HG02970 (cell line): ENCODE measurements at regions not wholly inside any gene's neighbourhood (a gene's known extent, or its start where the extent isn't known, plus 50 kb on each side); places are given as distances from the start of the nearest gene placed in this dataset.
"Not testable (repeated sequence)": the region's sequence is repeated elsewhere in the genome, so short reads cannot be mapped to it uniquely, and the experiment has no call there.

Source experiments
- ATAC-seq: cut with Tn5 transposase; IDR thresholded peaks from one replicate; pipeline ENCODE4 v1.9.1; 2021; ENCODE audit warnings: mild to moderate bottlenecking, moderate library complexity, moderate number of reproducible peaks; ENCODE audit not compliant: unreplicated experiment, low FRiP score

- no peak for ATAC-seq
Observed at GRCh38 chr6:21767891-21768648, 174.5 kb downstream of the SOX4 start.

- ATAC-seq, result no peak
Observed at GRCh38 chr6:21769405-21769861, 175.9 kb downstream of the SOX4 start.

- ATAC-seq, result no peak
Observed at GRCh38 chr6:21769968-21770367, 176.4 kb downstream of the SOX4 start.

GRCh38 chr6:21771626-21772320 lies 178.2 kb downstream of the SOX4 start:
- no peak for ATAC-seq

- ATAC-seq, result no peak
Observed at GRCh38 chr6:21772477-21772876, 178.9 kb downstream of the SOX4 start.

GRCh38 chr6:21772884-21773575 lies 179.5 kb downstream of the SOX4 start:
- no peak for ATAC-seq

GRCh38 chr6:21773576-21773968 lies 180.0 kb downstream of the SOX4 start:
- no peak for ATAC-seq

GRCh38 chr6:21777846-21778245 lies 184.3 kb downstream of the SOX4 start:
- ATAC-seq, result no peak

- no peak for ATAC-seq
Observed at GRCh38 chr6:21780141-21780540, 186.6 kb downstream of the SOX4 start.

- ATAC-seq, result no peak
Observed at GRCh38 chr6:21780679-21781078, 187.1 kb downstream of the SOX4 start.

GRCh38 chr6:21781128-21781527 lies 187.6 kb downstream of the SOX4 start:
- no peak for ATAC-seq

GRCh38 chr6:21785164-21785563 lies 191.6 kb downstream of the SOX4 start:
- ATAC-seq, result no peak

GRCh38 chr6:21791056-21791455 lies 197.5 kb downstream of the SOX4 start:
- no peak for ATAC-seq

GRCh38 chr6:21791581-21791980 lies 198.0 kb downstream of the SOX4 start:
- no peak for ATAC-seq

GRCh38 chr6:21792177-21792576 lies 198.6 kb downstream of the SOX4 start:
- ATAC-seq, result no peak

- not testable (repeated sequence) for ATAC-seq
Observed at GRCh38 chr6:21796979-21797378, 203.4 kb downstream of the SOX4 start.

- no peak for ATAC-seq
Observed at GRCh38 chr6:21798468-21798867, 204.9 kb downstream of the SOX4 start.

- ATAC-seq, result no peak
Observed at GRCh38 chr6:21800330-21800729, 206.8 kb downstream of the SOX4 start.

- ATAC-seq, result no peak
Observed at GRCh38 chr6:21800948-21801438, 207.4 kb downstream of the SOX4 start.

GRCh38 chr6:21801446-21802174 lies 208.1 kb downstream of the SOX4 start:
- ATAC-seq, result no peak
